DOHH2 (cell line): ENCODE measurements at regions not wholly inside any gene's neighbourhood (a gene's known extent, or its start where the extent isn't known, plus 50 kb on each side); places are given as distances from the start of the nearest gene placed in this dataset.

Experiments used
- H3F3A ChIP-seq: fragments of 200-600 bp; sonication (generic), shearing (Covaris generic); 2 replicates; pipeline ENCODE4 v1.6.0; 2016; ENCODE audit warnings: antibody characterized with exemption, mild to moderate bottlenecking; ENCODE audit not compliant: control insufficient read depth, insufficient read depth
- H3K27ac ChIP-seq: fragments of 200-600 bp; sonication (generic); 2 replicates; pipeline ENCODE4 v1.5.1; 2014; ENCODE audit warnings: low read depth, mild to moderate bottlenecking, low read length, moderate library complexity
- H3K27me3 ChIP-seq: fragments of 200-600 bp; sonication (generic); 2 replicates; pipeline ENCODE4 v1.6.1; 2014; ENCODE audit warnings: mild to moderate bottlenecking, low read length, mixed read lengths; ENCODE audit not compliant: control insufficient read depth
- H3K36me3 ChIP-seq: fragments of 200-600 bp; sonication (generic); 2 replicates; pipeline ENCODE4 v1.6.1; 2014; ENCODE audit warnings: mild to moderate bottlenecking, low read length, moderate library complexity, mixed read lengths; ENCODE audit not compliant: control insufficient read depth
- H3K4me1 ChIP-seq: fragments of 200-600 bp; sonication (generic); 2 replicates; pipeline ENCODE4 v1.6.1; 2014; ENCODE audit warnings: mild to moderate bottlenecking, low read length, mixed read lengths; ENCODE audit not compliant: control insufficient read depth
- H3K4me2 ChIP-seq: fragments of 200-600 bp; sonication (generic); 2 replicates; pipeline ENCODE4 v1.6.0; 2014; ENCODE audit warnings: mild to moderate bottlenecking, low read length, moderate library complexity
- H3K4me3 ChIP-seq: fragments of 200-600 bp; sonication (generic); 2 replicates; pipeline ENCODE4 v1.5.1; 2014; ENCODE audit warnings: mild to moderate bottlenecking, low read length, mixed read lengths
- H3K79me2 ChIP-seq: fragments of 200-600 bp; sonication (generic); 2 replicates; pipeline ENCODE4 v1.6.1; 2014; ENCODE audit warnings: mild to moderate bottlenecking, low read length, mixed read lengths; ENCODE audit not compliant: control insufficient read depth
- H3K9me2 ChIP-seq: fragments of 200-600 bp; sonication (generic); replicated peaks from 2 replicates; pipeline ENCODE4 v1.6.1; 2014; ENCODE audit warnings: mild to moderate bottlenecking, low read length, mixed read lengths; ENCODE audit not compliant: control insufficient read depth
- H3K9me3 ChIP-seq: fragments of 200-600 bp; sonication (generic); 2 replicates; pipeline ENCODE4 v1.6.1; 2014; ENCODE audit warnings: antibody characterized with exemption, low read length, mixed read lengths; ENCODE audit not compliant: control insufficient read depth, insufficient read depth
- H4K20me1 ChIP-seq: fragments of 200-600 bp; sonication (generic); 2 replicates; pipeline ENCODE4 v1.6.0; 2014; ENCODE audit warnings: low read depth, mild to moderate bottlenecking, antibody characterized with exemption, low read length, moderate library complexity; ENCODE audit not compliant: control insufficient read depth, insufficient read depth
- CTCF ChIP-seq: fragments of 200-600 bp; sonication (generic); IDR thresholded peaks from one replicate; pipeline ENCODE4 v1.5.1; 2014; ENCODE audit warnings: antibody characterized with exemption, mild to moderate bottlenecking, low read depth, low read length; ENCODE audit not compliant: poor library complexity, severe bottlenecking
- EZH2phosphoT487 ChIP-seq: fragments of 200-600 bp; sonication (generic); IDR thresholded peaks from 2 replicates; pipeline ENCODE4 v1.6.1; 2017; ENCODE audit warnings: borderline replicate concordance, mild to moderate bottlenecking, antibody characterized with exemption, low read length, moderate library complexity, mixed read lengths

- Histone ChIP-seq H3K9me2 (no peaks in the 10 kb centered on the region), H3K4me1 (no peaks in the 10 kb centered on the region), H3K4me3 (no peak overlapping the region), H3K79me2 (no peaks in the 10 kb centered on the region), H3K4me2 (no peak overlapping the region), H4K20me1 (no peaks in the 10 kb centered on the region), H3K9me3 (no peaks in the 10 kb centered on the region), H3K27ac (no peak overlapping the region), H3K27me3 (no peaks in the 10 kb centered on the region), H3K36me3 (no peaks in the 10 kb centered on the region), H3F3A (no peaks in the 10 kb centered on the region)
- TF ChIP-seq EZH2phosphoT487 (no peak), CTCF (no peak)
Observed at GRCh38 chr12:18975933-18976332, 153.6 kb upstream of the PLEKHA5 start.

GRCh38 chr12:18979401-18980126 lies 150.0 kb upstream of the PLEKHA5 start:
- no peaks in the 10 kb centered on the region for H3F3A ChIP-seq
- no peak overlapping the region for H3K4me3 ChIP-seq
- no peaks in the 10 kb centered on the region for H3K27me3 ChIP-seq
- no peak overlapping the region for H3K4me2 ChIP-seq
- no peaks in the 10 kb centered on the region for H3K9me3 ChIP-seq
- no peaks in the 10 kb centered on the region for H4K20me1 ChIP-seq
- no peak for TF ChIP-seq EZH2phosphoT487
- no peak for TF ChIP-seq CTCF
- H3K4me1 ChIP-seq: no peaks in the 10 kb centered on the region
- H3K79me2 ChIP-seq: no peaks in the 10 kb centered on the region
- H3K27ac ChIP-seq: no peak overlapping the region
- H3K36me3 ChIP-seq: no peaks in the 10 kb centered on the region
- H3K9me2 ChIP-seq: no peaks in the 10 kb centered on the region

- Histone ChIP-seq H3F3A (no peaks in the 10 kb centered on the region), H3K79me2 (no peaks in the 10 kb centered on the region), H3K9me3 (no peaks in the 10 kb centered on the region), H3K27ac (no peak overlapping the region), H3K9me2 (no peaks in the 10 kb centered on the region), H4K20me1 (no peaks in the 10 kb centered on the region), H3K36me3 (no peaks in the 10 kb centered on the region), H3K4me2 (no peak overlapping the region), H3K4me3 (no peak overlapping the region), H3K27me3 (no peaks in the 10 kb centered on the region), H3K4me1 (no peaks in the 10 kb centered on the region)
- TF ChIP-seq CTCF (no peak), EZH2phosphoT487 (no peak)
Observed at GRCh38 chr12:18981732-18982131, 147.8 kb upstream of the PLEKHA5 start.
